ENCODE measurements at regions not wholly inside any gene's neighbourhood (a gene's known extent, or its start where the extent isn't known, plus 50 kb on each side); places are given as distances from the start of the nearest gene placed in this dataset.

DNA sequence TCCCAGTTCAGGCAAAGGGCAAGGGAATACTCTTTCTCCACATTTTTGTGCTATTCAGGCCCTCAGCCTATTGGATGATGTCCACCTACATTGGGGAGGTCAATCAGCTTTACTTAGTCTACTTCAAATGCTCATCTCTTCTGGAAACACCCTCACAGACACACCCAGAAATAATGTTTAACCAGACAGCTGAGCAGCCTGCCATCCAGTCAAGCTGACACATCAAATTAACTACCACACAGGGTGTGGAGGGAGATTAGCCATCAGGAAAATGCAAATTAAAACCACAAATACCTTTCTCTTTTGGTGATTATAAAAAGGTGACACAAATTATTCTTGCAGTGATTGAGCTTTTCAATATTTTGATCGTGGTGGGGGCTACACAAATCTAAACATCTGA, 74.7 kb upstream of the FZD8 start:
- H3K36me3 ChIP-seq: no peaks in the 10 kb centered on the region
- no peak for DNase-seq (ENCODE audit: low spot score in 2 of 2)
- H3K4me1 ChIP-seq: no peaks in the 10 kb centered on the region
- no peaks in the 10 kb centered on the region for H3K9me3 ChIP-seq
- TF ChIP-seq EP300 (IDR thresholded peaks at IDR 0.05) (no peak), POLR2A (IDR thresholded peaks at IDR 0.05) (no peak)
- TF ChIP-seq, protein P1, sequence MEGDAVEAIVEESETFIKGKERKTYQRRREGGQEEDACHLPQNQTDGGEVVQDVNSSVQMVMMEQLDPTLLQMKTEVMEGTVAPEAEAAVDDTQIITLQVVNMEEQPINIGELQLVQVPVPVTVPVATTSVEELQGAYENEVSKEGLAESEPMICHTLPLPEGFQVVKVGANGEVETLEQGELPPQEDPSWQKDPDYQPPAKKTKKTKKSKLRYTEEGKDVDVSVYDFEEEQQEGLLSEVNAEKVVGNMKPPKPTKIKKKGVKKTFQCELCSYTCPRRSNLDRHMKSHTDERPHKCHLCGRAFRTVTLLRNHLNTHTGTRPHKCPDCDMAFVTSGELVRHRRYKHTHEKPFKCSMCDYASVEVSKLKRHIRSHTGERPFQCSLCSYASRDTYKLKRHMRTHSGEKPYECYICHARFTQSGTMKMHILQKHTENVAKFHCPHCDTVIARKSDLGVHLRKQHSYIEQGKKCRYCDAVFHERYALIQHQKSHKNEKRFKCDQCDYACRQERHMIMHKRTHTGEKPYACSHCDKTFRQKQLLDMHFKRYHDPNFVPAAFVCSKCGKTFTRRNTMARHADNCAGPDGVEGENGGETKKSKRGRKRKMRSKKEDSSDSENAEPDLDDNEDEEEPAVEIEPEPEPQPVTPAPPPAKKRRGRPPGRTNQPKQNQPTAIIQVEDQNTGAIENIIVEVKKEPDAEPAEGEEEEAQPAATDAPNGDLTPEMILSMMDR (IDR thresholded peaks at IDR 0.05): no peak
- WGBS, 2 donors: 80 to 88% methylated on average over 1 of the region's 1 CpG
- no peak overlapping the region for H3K4me3 ChIP-seq
- no peak overlapping the region for H3K27ac ChIP-seq
- H3K27me3 ChIP-seq: peaks cover 0 to 3% of the 10 kb centered on the region in 2 donors

DNA sequence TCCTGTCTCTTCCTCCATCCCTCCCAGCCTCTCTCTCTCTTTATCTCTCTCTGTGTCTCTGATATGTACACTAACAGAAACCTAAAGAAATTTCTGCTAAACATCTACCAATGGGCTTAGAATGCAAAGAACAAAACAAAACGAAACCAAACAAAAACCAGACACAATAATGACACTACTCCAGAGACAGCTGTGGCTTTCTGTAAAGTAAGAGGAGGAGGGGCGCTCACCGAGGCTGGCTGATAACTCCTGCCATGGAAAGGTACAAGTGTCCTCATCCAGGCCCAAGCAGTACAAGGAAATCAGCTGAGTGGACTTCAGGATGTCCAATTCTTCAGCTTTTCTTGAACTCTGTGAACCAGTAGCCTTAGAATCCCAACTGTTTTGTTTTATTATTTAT, 70.4 kb upstream of the FZD8 start:
- Histone ChIP-seq H3K4me1 (no peaks in the 10 kb centered on the region), H3K9me3 (no peaks in the 10 kb centered on the region), H3K4me3 (no peak overlapping the region), H3K27ac (no peak overlapping the region), H3K36me3 (no peaks in the 10 kb centered on the region), H3K27me3 (peaks cover 0 to 3% of the 10 kb centered on the region in 2 donors)
- no peak for DNase-seq (ENCODE audit: low spot score in 2 of 2)
- WGBS, 2 donors: 68 to 70% methylated on average over 3 of the region's 3 CpGs
- no peak for TF ChIP-seq EP300 (IDR thresholded peaks at IDR 0.05)
- TF ChIP-seq, protein P1 (IDR thresholded peaks at IDR 0.05): no peak

DNA sequence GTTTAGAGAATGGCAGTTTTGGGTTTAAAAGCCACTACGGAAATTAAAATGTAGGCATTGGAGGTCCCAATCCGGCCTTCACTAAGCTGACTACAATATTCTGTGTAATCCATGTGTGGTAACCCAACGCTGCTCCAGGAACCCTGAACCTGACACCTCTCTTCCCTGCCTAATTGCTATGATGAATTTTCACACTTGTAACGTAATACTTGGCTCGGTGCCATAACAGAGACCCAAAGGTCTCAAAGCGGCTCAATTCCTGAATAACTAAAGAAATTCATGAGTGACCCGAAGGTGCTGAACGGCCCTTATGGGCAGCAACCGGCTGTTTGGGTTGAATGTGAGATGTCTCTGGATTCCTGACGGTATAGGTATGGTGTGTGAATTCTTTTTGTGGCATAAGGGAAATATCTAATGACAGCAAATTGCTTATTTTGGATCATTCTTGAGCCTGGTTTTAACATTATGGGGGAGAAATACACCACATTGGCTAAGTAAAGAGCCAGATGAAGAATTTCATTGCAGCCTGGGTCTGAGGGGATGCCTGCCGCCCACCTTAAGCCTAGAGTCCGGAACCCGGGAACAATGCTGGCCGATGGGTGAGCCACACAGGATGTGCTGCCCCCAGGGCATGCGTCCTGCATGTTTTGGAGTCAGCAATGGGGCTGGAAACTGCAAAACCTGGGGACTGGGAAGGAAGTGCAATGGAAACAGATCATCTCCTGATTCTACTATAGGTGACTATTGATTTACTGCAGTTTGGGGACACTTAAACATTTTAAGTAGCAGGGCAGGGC, 69.7 kb upstream of the FZD8 start:
- Histone ChIP-seq H3K27ac (no peak overlapping the region), H3K27me3 (peaks cover 0 to 3% of the 10 kb centered on the region in 2 donors), H3K4me1 (no peaks in the 10 kb centered on the region), H3K9me3 (peaks cover 0 to 4% (median 0%) of the 10 kb centered on the region in 4 donors), H3K36me3 (no peaks in the 10 kb centered on the region), H3K4me3 (no peak overlapping the region)
- TF ChIP-seq POLR2A (IDR thresholded peaks at IDR 0.05): no peak
- TF ChIP-seq, protein P1 (IDR thresholded peaks at IDR 0.05): no peak
- TF ChIP-seq EP300 (IDR thresholded peaks at IDR 0.05): no peak
- WGBS, 2 donors: 59 to 66% methylated on average over 15 of the region's 15 CpGs
- no peak for DNase-seq (ENCODE audit: low spot score in 2 of 2)

DNA sequence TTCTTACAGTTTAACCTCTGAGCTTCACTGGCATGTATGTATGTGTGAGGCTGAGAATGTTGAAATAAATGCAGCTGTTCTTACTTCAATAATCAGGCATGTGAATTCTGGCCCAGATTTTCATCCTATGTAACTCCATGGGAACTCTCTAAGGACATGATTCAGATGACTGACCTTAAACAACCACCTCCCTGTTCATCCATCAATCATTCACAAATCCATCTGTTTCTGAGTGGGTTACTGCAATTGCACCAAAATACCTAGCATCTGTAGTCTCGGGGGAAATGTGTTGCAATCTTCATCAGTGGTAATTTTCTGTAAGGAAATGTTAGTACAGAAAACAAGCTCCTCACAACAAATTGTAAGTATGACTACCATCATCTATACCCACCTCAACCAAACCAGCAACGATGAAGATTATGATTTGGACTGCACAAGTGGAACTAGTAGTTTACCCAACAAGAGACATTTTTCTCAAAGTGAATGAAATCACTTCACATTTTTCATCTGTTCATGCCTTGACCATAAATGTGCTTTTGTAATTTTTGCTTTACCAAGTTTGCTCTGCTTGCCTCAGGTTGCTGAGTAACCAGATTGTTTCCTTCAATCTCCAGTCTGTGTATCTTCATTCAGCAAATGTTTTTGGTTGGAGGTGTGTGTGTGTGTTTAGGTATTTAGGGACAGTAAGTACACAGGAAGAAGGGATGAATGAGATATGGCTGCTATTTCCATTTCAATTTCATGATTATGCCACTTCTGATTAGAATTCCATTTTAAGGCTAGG, 65.7 kb upstream of the FZD8 start:
- no peak for DNase-seq (ENCODE audit: low spot score in 2 of 2)
- TF ChIP-seq POLR2A (IDR thresholded peaks at IDR 0.05) (no peak), EP300 (IDR thresholded peaks at IDR 0.05) (no peak)
- TF ChIP-seq, protein P1 (IDR thresholded peaks at IDR 0.05): no peak
- 82 to 83% methylated on average over 2 of the region's 2 CpGs for WGBS, 2 donors

DNA sequence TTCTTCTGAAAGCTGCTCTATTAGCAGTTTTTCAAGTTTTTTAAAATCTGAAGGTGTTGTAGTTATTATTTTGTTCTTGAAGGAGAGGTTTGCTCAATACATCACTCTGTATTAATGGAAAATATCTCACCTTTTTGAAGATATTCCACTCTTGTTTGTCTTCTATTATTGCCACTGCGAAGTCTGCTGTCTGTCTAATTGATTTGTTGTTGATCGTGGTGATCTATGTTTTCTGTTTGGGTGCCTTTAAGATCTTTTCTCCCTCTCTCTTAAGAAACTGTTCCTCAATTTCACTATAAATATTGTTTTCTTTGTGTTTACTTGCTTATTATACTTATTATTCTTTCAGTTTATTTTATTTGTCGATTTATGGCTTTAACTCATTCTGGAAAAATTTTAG, 64.9 kb upstream of the FZD8 start:
- no peak for DNase-seq (ENCODE audit: low spot score in 2 of 2)
- TF ChIP-seq POLR2A (IDR thresholded peaks at IDR 0.05) (no peak), EP300 (IDR thresholded peaks at IDR 0.05) (no peak)
- TF ChIP-seq, protein P1 (IDR thresholded peaks at IDR 0.05): no peak
- Histone ChIP-seq H3K27ac (no peak overlapping the region), H3K36me3 (no peaks in the 10 kb centered on the region), H3K4me1 (no peaks in the 10 kb centered on the region), H3K27me3 (no peaks in the 10 kb centered on the region), H3K4me3 (no peak overlapping the region), H3K9me3 (peaks cover 0 to 7% (median 0%) of the 10 kb centered on the region in 4 donors)
- WGBS, 2 donors: 96 to 98% methylated on average over 3 of the region's 3 CpGs

More for the DNA sequence above, 65.7 kb upstream of the FZD8 start:
- Histone ChIP-seq H3K27me3 (peaks cover 0 to 3% of the 10 kb centered on the region in 2 donors), H3K9me3 (peaks cover 0 to 7% (median 0%) of the 10 kb centered on the region in 4 donors), H3K27ac (no peak overlapping the region), H3K4me3 (no peak overlapping the region), H3K4me1 (no peaks in the 10 kb centered on the region), H3K36me3 (no peaks in the 10 kb centered on the region)
